ENCODE measurements at regions not wholly inside any gene's neighbourhood (a gene's known extent, or its start where the extent isn't known, plus 50 kb on each side); places are given as distances from the start of the nearest gene placed in this dataset.
"Not testable (repeated sequence)": the region's sequence is repeated elsewhere in the genome, so short reads cannot be mapped to it uniquely, and the experiment has no call there.

DNA sequence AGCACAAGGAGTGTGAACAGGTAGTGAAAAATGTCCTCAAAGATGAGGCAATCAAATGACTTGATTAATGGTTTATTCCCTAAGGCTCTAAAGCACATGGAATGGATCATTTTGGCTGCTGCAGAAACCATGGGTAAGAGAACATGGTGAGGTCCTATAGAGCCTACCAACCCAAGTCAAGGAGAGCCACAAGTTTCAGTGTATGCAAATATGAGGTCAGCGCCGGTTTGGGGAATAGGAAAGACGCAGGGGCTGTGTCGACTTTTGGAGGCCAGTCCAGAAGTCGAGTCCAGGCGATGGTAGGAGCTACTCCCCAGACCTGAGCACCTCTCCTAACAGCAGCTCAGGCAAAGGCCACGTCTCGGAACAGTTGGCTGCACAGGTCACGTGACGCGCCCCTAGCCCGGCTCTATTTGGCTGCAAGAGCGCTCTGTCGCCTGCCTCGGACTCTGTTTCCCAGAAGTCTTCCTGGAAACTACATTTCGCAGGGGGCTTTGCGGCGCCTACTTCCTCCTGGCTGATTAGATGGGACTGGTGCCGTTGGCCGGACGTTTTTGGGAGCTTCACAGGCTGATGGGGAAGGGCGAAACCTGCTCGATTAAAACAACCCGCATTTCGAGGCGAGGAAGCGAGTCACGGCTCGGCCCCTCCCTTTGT is 74.4 kb upstream of the CHD6 start:
- Histone ChIP-seq H3F3A (ENCODE audit: insufficient read depth) (no peaks in the 10 kb centered on the region), H3K27ac (peak overlapping the region; percentile 6; the same call in 1 of the 2 replicates), H4K20me1 (ENCODE audit: insufficient read depth) (no peaks in the 10 kb centered on the region), H3K4me1 (ENCODE audit: insufficient read depth) (no peaks in the 10 kb centered on the region), H3K79me2 (ENCODE audit: insufficient read depth) (no peaks in the 10 kb centered on the region), H3K4me2 (ENCODE audit: unreplicated experiment) (peak overlapping the region; percentile 99), H2AFZ (peak overlapping the region; percentile 100), H3K9me3 (ENCODE audit: low read depth) (no peaks in the 10 kb centered on the region), H3K36me3 (ENCODE audit: low read depth) (no peaks in the 10 kb centered on the region), H3K9me2 (ENCODE audit: insufficient read depth) (no peaks in the 10 kb centered on the region), H3K27me3 (replicated peaks; ENCODE audit: insufficient read depth) (0 out of 2 replicates have a peak, but pooled peaks cover under 1% of the 10 kb centered on the region), H3K9ac (peak overlapping the region; percentile 80), H3K4me3 (peak overlapping the region; percentile 94)
- in situ Hi-C loops (cut with MboI), result no loop called here
- no peak for TF ChIP-seq EZH2phosphoT487 (IDR thresholded peaks at IDR 0.05; ENCODE audit: insufficient read depth, low read depth)
- no peak for TF ChIP-seq EZH2 (IDR thresholded peaks at IDR 0.05; ENCODE audit: insufficient read depth, poor library complexity, severe bottlenecking)
- 5 to 6% methylated on average over 29 of the region's 29 CpGs for WGBS, 2 experiments (ENCODE audit: low coverage in 1 of 2, low lambda C conversion rate in 2 of 2, missing lambda C conversion rate in 2 of 2)
- DNase-seq, result peak; percentile 60

DNA sequence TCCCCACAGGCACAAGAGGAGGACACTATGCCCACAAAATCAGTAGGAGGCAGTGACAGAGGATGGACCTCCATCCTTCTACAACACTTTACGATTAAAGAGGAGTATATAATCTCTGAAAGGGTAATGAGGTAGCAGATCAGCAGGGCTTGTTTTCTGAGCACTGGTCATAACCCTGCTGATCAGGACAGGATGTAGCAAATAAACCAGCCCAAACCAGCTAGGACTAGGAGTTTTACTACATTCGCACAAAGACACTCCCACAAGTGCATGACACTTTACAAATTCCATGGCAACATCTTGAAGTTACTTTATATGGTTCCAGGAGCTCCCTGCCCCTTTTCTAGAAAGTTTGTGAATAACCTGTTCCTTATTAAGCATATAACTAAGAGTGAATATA is 73.3 kb upstream of the CHD6 start:
- no peaks in the 10 kb centered on the region for H3K4me1 ChIP-seq (ENCODE audit: insufficient read depth)
- H3K27ac ChIP-seq, result no peak overlapping the region
- TF ChIP-seq EZH2phosphoT487 (IDR thresholded peaks at IDR 0.05; ENCODE audit: insufficient read depth, low read depth) (no peak), EZH2 (IDR thresholded peaks at IDR 0.05; ENCODE audit: insufficient read depth, poor library complexity, severe bottlenecking) (no peak)
- H3K36me3 ChIP-seq (ENCODE audit: low read depth), result no peaks in the 10 kb centered on the region
- no peaks in the 10 kb centered on the region for H3K79me2 ChIP-seq (ENCODE audit: insufficient read depth)
- H4K20me1 ChIP-seq (ENCODE audit: insufficient read depth), result no peaks in the 10 kb centered on the region
- no peaks in the 10 kb centered on the region for H3K9me2 ChIP-seq (ENCODE audit: insufficient read depth)
- H3K4me3 ChIP-seq, result no peak overlapping the region
- H3K4me2 ChIP-seq (ENCODE audit: unreplicated experiment), result no peak overlapping the region
- WGBS, 2 experiments (ENCODE audit: low coverage in 1 of 2, low lambda C conversion rate in 2 of 2, missing lambda C conversion rate in 2 of 2), result 35 to 46% methylated on average over 2 of the region's 2 CpGs
- in situ Hi-C loops (cut with MboI), result no loop called here
- DNase-seq, result no peak
- H3K9ac ChIP-seq, result no peak overlapping the region
- no peak overlapping the region for H2AFZ ChIP-seq
- no peaks in the 10 kb centered on the region for H3F3A ChIP-seq (ENCODE audit: insufficient read depth)
- H3K27me3 ChIP-seq (replicated peaks; ENCODE audit: insufficient read depth), result peaks cover 7% of the 10 kb centered on the region; the same call in 1 of the 2 replicates
- H3K9me3 ChIP-seq (ENCODE audit: low read depth), result no peaks in the 10 kb centered on the region

GRCh38 chr20:41690702-41691101 is 72.5 kb upstream of the CHD6 start:
- no peak for DNase-seq
- no peaks in the 10 kb centered on the region for H3K9me3 ChIP-seq (ENCODE audit: low read depth)
- H3K79me2 ChIP-seq (ENCODE audit: insufficient read depth), result no peaks in the 10 kb centered on the region
- H3K9ac ChIP-seq, result no peak overlapping the region
- H3K4me2 ChIP-seq (ENCODE audit: unreplicated experiment), result no peak overlapping the region
- H3K27ac ChIP-seq, result no peak overlapping the region
- no peak overlapping the region for H2AFZ ChIP-seq
- 73 to 76% methylated on average over 1 of the region's 1 CpG for WGBS, 2 experiments (ENCODE audit: low coverage in 1 of 2, low lambda C conversion rate in 2 of 2, missing lambda C conversion rate in 2 of 2)
- H3K4me3 ChIP-seq, result no peak overlapping the region
- peaks cover 11% of the 10 kb centered on the region; the same call in 1 of the 2 replicates for H3K27me3 ChIP-seq (replicated peaks; ENCODE audit: insufficient read depth)
- no peaks in the 10 kb centered on the region for H3K4me1 ChIP-seq (ENCODE audit: insufficient read depth)
- no peaks in the 10 kb centered on the region for H3K9me2 ChIP-seq (ENCODE audit: insufficient read depth)
- TF ChIP-seq EZH2 (IDR thresholded peaks at IDR 0.05; ENCODE audit: insufficient read depth, poor library complexity, severe bottlenecking) (no peak), EZH2phosphoT487 (IDR thresholded peaks at IDR 0.05; ENCODE audit: insufficient read depth, low read depth) (no peak)
- no peaks in the 10 kb centered on the region for H4K20me1 ChIP-seq (ENCODE audit: insufficient read depth)
- no peaks in the 10 kb centered on the region for H3F3A ChIP-seq (ENCODE audit: insufficient read depth)
- H3K36me3 ChIP-seq (ENCODE audit: low read depth), result no peaks in the 10 kb centered on the region
- in situ Hi-C loops (cut with MboI), result no loop called here

- Histone ChIP-seq H3K4me3 (no peak overlapping the region), H3K79me2 (ENCODE audit: insufficient read depth) (no peaks in the 10 kb centered on the region), H3K4me2 (ENCODE audit: unreplicated experiment) (no peak overlapping the region), H3K36me3 (ENCODE audit: low read depth) (no peaks in the 10 kb centered on the region), H3K9ac (no peak overlapping the region), H3K9me3 (ENCODE audit: low read depth) (no peaks in the 10 kb centered on the region), H3F3A (ENCODE audit: insufficient read depth) (no peaks in the 10 kb centered on the region), H4K20me1 (ENCODE audit: insufficient read depth) (no peaks in the 10 kb centered on the region), H3K27ac (no peak overlapping the region), H3K27me3 (replicated peaks; ENCODE audit: insufficient read depth) (peaks cover 11% of the 10 kb centered on the region; the same call in 1 of the 2 replicates), H3K4me1 (ENCODE audit: insufficient read depth) (no peaks in the 10 kb centered on the region), H2AFZ (no peak overlapping the region), H3K9me2 (ENCODE audit: insufficient read depth) (no peaks in the 10 kb centered on the region)
- in situ Hi-C loops (cut with MboI), result no loop called here
- no peak for DNase-seq
- whole genome bisulfite sequencing, 2 experiments (ENCODE audit: low coverage in 1 of 2, low lambda C conversion rate in 2 of 2, missing lambda C conversion rate in 2 of 2), result 75 to 80% methylated on average over 6 of the region's 6 CpGs
- TF ChIP-seq EZH2phosphoT487 (IDR thresholded peaks at IDR 0.05; ENCODE audit: insufficient read depth, low read depth), result no peak
- no peak for TF ChIP-seq EZH2 (IDR thresholded peaks at IDR 0.05; ENCODE audit: insufficient read depth, poor library complexity, severe bottlenecking)
Measured at GRCh38 chr20:41686961-41687360, 68.8 kb upstream of the CHD6 start.

DNA sequence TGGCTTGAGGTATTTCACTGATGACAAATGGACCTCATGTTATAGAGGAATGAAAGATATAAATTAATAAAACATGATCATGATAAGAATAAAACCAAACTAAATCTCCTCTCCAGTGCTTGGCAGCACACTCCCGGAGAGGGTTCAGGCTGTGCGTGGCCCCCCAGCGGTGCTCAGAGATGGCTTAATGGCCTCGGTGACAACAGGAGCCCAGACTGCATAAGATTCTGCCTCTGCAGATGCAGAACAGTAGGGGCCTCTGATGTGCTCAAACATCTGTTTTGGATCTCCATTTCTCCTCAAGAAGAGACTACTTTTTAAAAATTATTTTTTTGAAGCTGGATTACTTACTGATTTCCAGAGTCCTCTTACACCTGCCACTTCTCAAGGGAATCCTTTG is 67.0 kb upstream of the CHD6 start:
- H3K9ac ChIP-seq; H3K27ac ChIP-seq; H3F3A ChIP-seq (ENCODE audit: insufficient read depth); H3K4me2 ChIP-seq (ENCODE audit: unreplicated experiment); H2AFZ ChIP-seq; H3K4me3 ChIP-seq; H4K20me1 ChIP-seq (ENCODE audit: insufficient read depth); H3K36me3 ChIP-seq (ENCODE audit: low read depth); H3K9me2 ChIP-seq (ENCODE audit: insufficient read depth); in situ Hi-C loops (cut with MboI); H3K4me1 ChIP-seq (ENCODE audit: insufficient read depth); DNase-seq; H3K9me3 ChIP-seq (ENCODE audit: low read depth); H3K79me2 ChIP-seq (ENCODE audit: insufficient read depth): not testable (repeated sequence)
- H3K27me3 ChIP-seq (replicated peaks; ENCODE audit: insufficient read depth), result peaks cover 11% of the 10 kb centered on the region; the same call in 1 of the 2 replicates
- 2 to 3% methylated on average over 4 of the region's 4 CpGs for WGBS, 2 experiments (ENCODE audit: low coverage in 1 of 2, low lambda C conversion rate in 2 of 2, missing lambda C conversion rate in 2 of 2)
